Astrocyte of the spinal cord (primary cell): ENCODE measurements at regions not wholly inside any gene's neighbourhood (a gene's known extent, or its start where the extent isn't known, plus 50 kb on each side); places are given as distances from the start of the nearest gene placed in this dataset.
A peak's percentile ranks its signal among the peaks of the same experiment; 100 is the strongest.
"Not testable (repeated sequence)": the region's sequence is repeated elsewhere in the genome, so short reads cannot be mapped to it uniquely, and the experiment has no call there.

Experiments
- DNase-seq: peaks from one replicate; pipeline ENCODE4 v3.0.0; 2011; ENCODE audit warnings: low read depth, low spot score
- H3K4me3 ChIP-seq: 2 replicates; pipeline ENCODE4 v1.5.1; 2011; ENCODE audit warnings: low read depth, mild to moderate bottlenecking, low read length, moderate library complexity
- CTCF ChIP-seq: IDR thresholded peaks from 2 replicates; pipeline ENCODE4 v1.5.1; 2012; ENCODE audit warnings: low read depth, mild to moderate bottlenecking, low read length, inconsistent platforms
- in situ Hi-C: cut with HindIII; loops from 2 replicates; pipeline ENCODE4 v1.10.0; 2017; ENCODE audit warnings: low sequenced_read_pairs

GRCh38 chrX:8044947-8045346, 117.7 kb upstream of the PNPLA4 start:
- H3K4me3 ChIP-seq: no peak overlapping the region
- no peak for TF ChIP-seq CTCF
- peak; percentile 6 for DNase-seq
- in situ Hi-C loops: no loop called here

GRCh38 chrX:8043546-8043945, 116.3 kb upstream of the PNPLA4 start:
- in situ Hi-C loops: no loop called here
- TF ChIP-seq CTCF: no peak
- no peak for DNase-seq
- no peak overlapping the region for H3K4me3 ChIP-seq

GRCh38 chrX:8043121-8043520, 115.9 kb upstream of the PNPLA4 start:
- TF ChIP-seq CTCF: no peak
- DNase-seq: no peak
- no peak overlapping the region for H3K4me3 ChIP-seq
- in situ Hi-C loops: no loop called here

GRCh38 chrX:8042304-8042703, 115.1 kb upstream of the PNPLA4 start:
- in situ Hi-C loops: no loop called here
- no peak overlapping the region for H3K4me3 ChIP-seq
- no peak for DNase-seq
- peak; percentile 10 for TF ChIP-seq CTCF

GRCh38 chrX:8039711-8040110, 112.5 kb upstream of the PNPLA4 start:
- DNase-seq, in situ Hi-C loops, H3K4me3 ChIP-seq: not testable (repeated sequence)

- TF ChIP-seq CTCF: no peak
- H3K4me3 ChIP-seq: no peak overlapping the region
- in situ Hi-C loops: no loop called here
- DNase-seq: no peak
These were observed 110.6 kb upstream of the PNPLA4 start for GRCh38 chrX:8037593-8038348.

- in situ Hi-C loops: no loop called here
- TF ChIP-seq CTCF: no peak
- no peak for DNase-seq
- H3K4me3 ChIP-seq: no peak overlapping the region
These were observed 109.7 kb upstream of the PNPLA4 start for GRCh38 chrX:8036914-8037313.
